Epithelial cell of esophagus (primary cell): ENCODE measurements at regions not wholly inside any gene's neighbourhood (a gene's known extent, or its start where the extent isn't known, plus 50 kb on each side); places are given as distances from the start of the nearest gene placed in this dataset.

ENCODE experiments used
- DNase-seq: peaks from one replicate; pipeline ENCODE4 v3.0.0; 2010; ENCODE audit warnings: low read depth
- H3K4me3 ChIP-seq: 2 replicates; pipeline ENCODE4 v1.5.1; 2011; ENCODE audit warnings: mild to moderate bottlenecking, low read length, control low read depth
- CTCF ChIP-seq: IDR thresholded peaks from 2 replicates; pipeline ENCODE4 v1.5.1; 2011; ENCODE audit warnings: low read depth, mild to moderate bottlenecking, low read length, control low read depth, inconsistent platforms; ENCODE audit not compliant: insufficient read depth; ENCODE audit errors: missing control alignments

GRCh38 chr18:76233876-76234675, 261.0 kb downstream of the ZNF516 start:
- no peak overlapping the region for H3K4me3 ChIP-seq
- DNase-seq = no peak
- TF ChIP-seq CTCF = no peak

- TF ChIP-seq CTCF = no peak
- H3K4me3 ChIP-seq = no peak overlapping the region
- no peak for DNase-seq
Observed at GRCh38 chr18:76233406-76233805, 261.6 kb downstream of the ZNF516 start.

- no peak overlapping the region for H3K4me3 ChIP-seq
- TF ChIP-seq CTCF = no peak
- peak; percentile 4 for DNase-seq
Observed at GRCh38 chr18:76232779-76233178, 262.3 kb downstream of the ZNF516 start.

GRCh38 chr18:76232010-76232409, 263.0 kb downstream of the ZNF516 start:
- no peak for DNase-seq
- no peak for TF ChIP-seq CTCF

GRCh38 chr18:76231402-76231801, 263.6 kb downstream of the ZNF516 start:
- DNase-seq = peak; percentile 4
- no peak overlapping the region for H3K4me3 ChIP-seq
- TF ChIP-seq CTCF = no peak

More at GRCh38 chr18:76232010-76232409, 263.0 kb downstream of the ZNF516 start:
- no peak overlapping the region for H3K4me3 ChIP-seq

GRCh38 chr18:76230791-76231190, 264.3 kb downstream of the ZNF516 start:
- no peak overlapping the region for H3K4me3 ChIP-seq
- TF ChIP-seq CTCF = no peak
- no peak for DNase-seq

GRCh38 chr18:76228716-76229115, 266.3 kb downstream of the ZNF516 start:
- DNase-seq = no peak
- TF ChIP-seq CTCF = no peak
- no peak overlapping the region for H3K4me3 ChIP-seq
